ENCODE measurements at regions not wholly inside any gene's neighbourhood (a gene's known extent, or its start where the extent isn't known, plus 50 kb on each side); places are given as distances from the start of the nearest gene placed in this dataset.
"Not testable (repeated sequence)": the region's sequence is repeated elsewhere in the genome, so short reads cannot be mapped to it uniquely, and the experiment has no call there.

- DNase-seq (ENCODE audit: extremely low spot score, insufficient read length, low read depth) (no peak), FAIRE-seq (no peak)
These were observed 55.1 kb upstream of the TLR4 start for GRCh38 chr9:117649126-117649525.

GRCh38 chr9:117644932-117645636, 59.1 kb upstream of the TLR4 start:
- DNase-seq (ENCODE audit: extremely low spot score, insufficient read length, low read depth): no peak

GRCh38 chr9:117644133-117644931, 59.9 kb upstream of the TLR4 start:
- peak; percentile 95 for FAIRE-seq
- peak; percentile 28 for DNase-seq (ENCODE audit: extremely low spot score, insufficient read length, low read depth)

More at GRCh38 chr9:117644932-117645636, 59.1 kb upstream of the TLR4 start:
- no peak for FAIRE-seq

- DNase-seq (ENCODE audit: extremely low spot score, insufficient read length, low read depth): no peak
- FAIRE-seq: no peak
These were observed 60.9 kb upstream of the TLR4 start for GRCh38 chr9:117643288-117643654.

- FAIRE-seq; DNase-seq (ENCODE audit: extremely low spot score, insufficient read length, low read depth): not testable (repeated sequence)
These were observed 61.5 kb upstream of the TLR4 start for GRCh38 chr9:117642571-117643287.

- no peak for DNase-seq (ENCODE audit: extremely low spot score, insufficient read length, low read depth)
- FAIRE-seq: no peak
These were observed 67.5 kb upstream of the TLR4 start for GRCh38 chr9:117636681-117637080.

- DNase-seq (ENCODE audit: extremely low spot score, insufficient read length, low read depth) (no peak), FAIRE-seq (no peak)
These were observed 79.0 kb upstream of the TLR4 start for GRCh38 chr9:117625154-117625553.

- no peak for DNase-seq (ENCODE audit: extremely low spot score, insufficient read length, low read depth)
- no peak for FAIRE-seq
These were observed 80.1 kb upstream of the TLR4 start for GRCh38 chr9:117624106-117624505.

GRCh38 chr9:117622347-117622746, 81.9 kb upstream of the TLR4 start:
- DNase-seq (ENCODE audit: extremely low spot score, insufficient read length, low read depth) (no peak), FAIRE-seq (no peak)

GRCh38 chr9:117616431-117616831, 87.8 kb upstream of the TLR4 start:
- FAIRE-seq: no peak
- no peak for DNase-seq (ENCODE audit: extremely low spot score, insufficient read length, low read depth)

- FAIRE-seq (no peak), DNase-seq (ENCODE audit: extremely low spot score, insufficient read length, low read depth) (no peak)
These were observed 91.9 kb upstream of the TLR4 start for GRCh38 chr9:117612317-117612716.

GRCh38 chr9:117597977-117598376, 106.2 kb upstream of the TLR4 start:
- no peak for FAIRE-seq
- DNase-seq (ENCODE audit: extremely low spot score, insufficient read length, low read depth): no peak

GRCh38 chr9:117596678-117597077, 107.5 kb upstream of the TLR4 start:
- no peak for FAIRE-seq
- DNase-seq (ENCODE audit: extremely low spot score, insufficient read length, low read depth): no peak

GRCh38 chr9:117595650-117596049, 108.6 kb upstream of the TLR4 start:
- DNase-seq (ENCODE audit: extremely low spot score, insufficient read length, low read depth) (no peak), FAIRE-seq (no peak)

GRCh38 chr9:117587263-117587662, 116.9 kb upstream of the TLR4 start:
- DNase-seq (ENCODE audit: extremely low spot score, insufficient read length, low read depth) (no peak), FAIRE-seq (no peak)

- no peak for FAIRE-seq
- no peak for DNase-seq (ENCODE audit: extremely low spot score, insufficient read length, low read depth)
These were observed 130.1 kb upstream of the TLR4 start for GRCh38 chr9:117574099-117574498.

- no peak for FAIRE-seq
- DNase-seq (ENCODE audit: extremely low spot score, insufficient read length, low read depth): no peak
These were observed 139.4 kb upstream of the TLR4 start for GRCh38 chr9:117564839-117565238.

- FAIRE-seq: no peak
- no peak for DNase-seq (ENCODE audit: extremely low spot score, insufficient read length, low read depth)
These were observed 142.4 kb upstream of the TLR4 start for GRCh38 chr9:117561761-117562160.

- DNase-seq (ENCODE audit: extremely low spot score, insufficient read length, low read depth): no peak
- FAIRE-seq: peak; percentile 66
These were observed 141.2 kb upstream of the ASTN2 start for GRCh38 chr9:117555964-117556629.

- FAIRE-seq (no peak), DNase-seq (ENCODE audit: extremely low spot score, insufficient read length, low read depth) (no peak)
These were observed 138.0 kb upstream of the ASTN2 start for GRCh38 chr9:117552811-117553210.

Data from GM18507 (cell line).